Midbrain (tissue), 1 donor: ENCODE measurements at regions not wholly inside any gene's neighbourhood (a gene's known extent, or its start where the extent isn't known, plus 50 kb on each side); places are given as distances from the start of the nearest gene placed in this dataset.
"Not testable (repeated sequence)": the region's sequence is repeated elsewhere in the genome, so short reads cannot be mapped to it uniquely, and the experiment has no call there.

ENCODE experiments used
- DNase-seq: peaks from one replicate; lab custom pipeline; 2025; lab: John Stamatoyannopoulos, UW

DNA sequence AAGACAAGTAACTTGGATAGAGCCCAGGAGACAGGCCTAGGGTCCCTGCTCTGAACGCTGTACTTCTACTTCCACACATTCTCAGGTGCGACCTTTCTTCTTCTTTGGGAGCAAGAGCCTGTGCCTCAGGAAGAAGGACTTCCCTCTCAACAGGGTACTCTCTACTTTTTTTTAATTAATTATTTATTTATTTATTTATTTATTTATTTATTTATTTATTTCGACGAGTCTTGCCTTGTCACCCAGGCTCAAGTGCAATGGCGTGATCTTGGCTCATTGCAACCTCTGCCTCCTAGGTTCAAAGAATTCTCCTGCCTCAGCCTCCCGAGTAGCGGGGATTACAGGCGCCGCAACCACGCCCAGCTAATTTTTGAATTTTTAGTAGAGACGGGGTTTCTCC lies 361.6 kb downstream of the FAM72C start:
- DNase-seq: no peak

DNA sequence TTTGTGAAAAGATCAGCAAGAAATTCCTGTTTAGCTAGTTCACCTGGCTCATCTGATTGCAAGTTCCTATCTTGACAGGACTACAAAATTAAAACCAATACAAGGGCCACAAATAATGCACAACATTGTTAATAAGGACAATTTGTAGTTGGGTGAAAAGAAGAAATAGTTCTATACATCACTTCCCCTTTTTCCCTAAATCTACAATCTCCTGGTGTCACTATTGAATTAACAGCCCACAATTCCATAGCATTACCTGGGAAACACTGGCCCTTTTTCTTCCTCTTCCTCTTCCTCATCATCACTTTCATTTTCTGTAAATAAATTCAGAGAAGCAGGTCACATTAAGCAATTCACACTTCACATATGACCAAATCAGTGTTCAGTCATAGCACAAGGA lies 366.9 kb downstream of the FAM72C start:
- no peak for DNase-seq

DNA sequence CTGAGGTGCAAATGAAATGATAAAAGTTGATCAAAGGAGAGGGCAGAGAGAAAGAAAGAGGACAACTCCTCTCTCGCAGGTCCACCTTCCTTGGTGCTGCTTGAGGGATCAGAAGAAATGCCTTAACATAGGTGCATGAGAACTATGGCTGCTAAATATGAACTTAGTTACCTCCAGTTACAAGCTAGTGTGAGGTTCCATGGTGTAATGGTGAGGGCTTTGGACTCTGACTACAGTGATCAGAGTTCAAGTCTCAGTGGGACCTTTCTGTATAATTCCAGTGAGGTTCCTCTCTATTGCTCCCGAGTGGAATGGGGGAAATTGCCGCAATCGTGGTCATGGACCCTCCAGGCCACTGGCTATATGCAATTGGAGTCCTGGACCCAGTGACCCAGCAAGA lies 387.3 kb downstream of the FAM72C start:
- no peak for DNase-seq

DNA sequence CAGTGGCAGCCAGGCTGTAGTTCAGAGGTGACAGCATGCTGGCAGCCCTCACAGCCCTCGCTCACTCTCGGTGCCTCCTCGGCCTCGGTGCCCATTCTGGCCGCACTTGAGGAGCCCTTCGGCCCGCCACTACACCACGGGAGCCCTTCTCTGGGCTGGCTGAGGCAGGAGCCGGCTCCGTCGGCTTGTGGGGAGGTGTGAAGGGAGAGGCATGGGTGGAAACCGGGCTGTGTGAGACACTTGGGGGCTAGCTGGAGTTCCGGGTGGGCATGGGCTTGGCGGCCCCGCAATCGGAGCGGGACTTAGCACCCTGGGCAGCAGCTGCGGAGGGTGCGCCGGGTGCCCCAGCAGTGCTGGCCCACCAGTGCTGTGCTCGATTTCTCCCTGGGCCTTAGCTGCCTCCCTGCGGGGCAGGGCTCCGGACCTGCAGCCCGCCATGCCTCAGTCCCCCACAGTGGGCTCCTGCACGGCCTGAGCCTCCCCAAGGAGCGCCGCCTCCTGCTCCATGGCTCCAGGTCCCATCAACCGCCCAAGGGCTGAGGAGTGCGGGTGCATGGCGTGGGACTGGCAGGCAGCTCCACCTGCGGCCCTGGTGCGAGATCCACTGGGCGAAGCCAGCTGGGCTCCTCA lies 396.8 kb downstream of the FAM72C start:
- DNase-seq: no peak

DNA sequence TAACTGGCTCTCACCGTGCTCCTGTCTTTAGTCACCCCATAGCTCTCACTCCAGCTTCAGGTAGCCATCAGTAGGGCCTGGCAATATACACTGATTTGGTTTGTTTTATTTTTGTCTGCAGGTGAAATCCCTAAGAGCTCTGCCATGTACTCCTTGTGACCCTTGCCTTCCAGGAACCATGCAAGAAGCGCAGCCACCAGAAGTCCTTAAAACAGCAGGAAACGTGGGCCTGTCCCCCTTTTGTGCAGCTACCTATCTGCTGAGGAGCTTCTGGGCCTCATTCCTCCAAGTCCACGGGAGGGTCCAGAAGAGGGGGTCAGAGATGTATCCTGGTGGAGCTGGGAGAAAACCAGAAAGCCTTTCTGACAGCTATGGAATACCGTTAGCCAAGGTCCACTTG lies 399.1 kb downstream of the FAM72C start:
- DNase-seq: not testable (repeated sequence)

DNA sequence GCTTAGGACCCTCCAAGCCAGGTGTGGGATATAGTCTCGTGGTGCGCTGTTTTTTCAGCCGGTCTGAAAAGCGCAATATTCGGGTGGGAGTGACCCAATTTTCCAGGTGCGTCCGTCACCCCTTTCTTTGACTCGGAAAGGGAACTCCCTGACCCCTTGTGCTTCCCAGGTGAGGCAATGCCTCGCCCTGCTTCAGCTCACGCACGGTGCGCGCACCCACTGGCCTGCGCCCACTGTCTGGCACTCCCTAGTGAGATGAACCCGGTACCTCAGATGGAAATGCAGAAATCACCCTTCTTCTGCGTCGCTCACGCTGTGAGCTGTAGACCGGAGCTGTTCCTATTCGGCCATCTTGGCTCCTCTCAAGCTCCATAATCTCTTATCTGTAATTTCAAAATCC lies 408.0 kb downstream of the FAM72C start:
- DNase-seq: not testable (repeated sequence)

DNA sequence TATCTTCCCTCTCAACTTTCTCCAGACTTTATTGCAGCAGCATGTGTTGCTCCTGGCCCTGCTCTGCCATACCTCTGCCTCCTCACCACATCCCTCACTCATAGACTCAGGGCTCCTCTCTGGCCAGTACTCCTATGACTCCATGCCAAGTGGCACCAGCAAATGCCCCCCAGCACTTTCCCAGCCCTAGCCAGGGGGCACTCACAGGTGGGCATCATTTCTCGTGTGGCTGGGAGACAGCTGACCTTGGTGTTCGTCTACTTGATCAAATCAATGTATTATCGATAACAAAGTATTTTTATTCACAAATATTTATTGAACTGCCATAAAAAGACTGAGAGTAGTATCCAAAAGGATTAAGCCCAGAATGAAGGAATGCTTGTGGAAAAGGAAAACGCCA lies 418.2 kb downstream of the FAM72C start:
- DNase-seq: no peak

DNA sequence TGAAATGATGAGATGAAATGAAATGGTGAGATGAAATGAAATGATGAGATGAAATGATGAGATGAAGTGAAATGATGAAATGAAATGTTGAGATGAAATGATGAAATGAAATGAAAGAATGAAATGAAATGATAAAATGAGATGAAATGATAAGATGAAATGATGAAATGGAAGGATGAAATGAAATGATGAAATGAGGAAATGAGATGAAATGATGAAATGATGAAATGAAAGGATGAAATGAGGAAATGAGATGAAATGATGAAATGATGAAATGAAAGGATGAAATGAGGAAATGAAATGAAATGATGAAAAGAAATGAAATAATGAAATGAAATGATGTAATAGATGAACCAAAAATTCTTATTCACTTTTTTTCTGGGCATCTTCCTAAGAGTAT lies 467.1 kb downstream of the FAM72C start:
- DNase-seq: not testable (repeated sequence)

DNA sequence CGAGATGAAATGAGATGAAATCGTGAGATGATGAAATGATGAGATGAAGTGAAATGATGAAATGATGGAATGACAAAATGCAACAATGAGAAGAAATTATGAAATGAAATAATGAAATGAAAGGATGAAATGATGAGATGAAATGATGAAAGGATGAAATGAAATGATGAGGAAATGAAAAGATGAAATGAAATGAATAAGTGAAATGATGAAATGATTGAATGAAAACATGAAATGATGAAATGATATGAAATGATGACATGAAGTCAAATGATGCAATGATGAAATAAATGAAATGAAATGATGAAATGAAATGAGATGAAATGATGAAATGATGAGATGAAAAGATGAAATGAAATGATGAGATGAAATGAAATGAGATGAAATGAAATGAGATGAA lies 467.7 kb downstream of the FAM72C start:
- not testable (repeated sequence) for DNase-seq

DNA sequence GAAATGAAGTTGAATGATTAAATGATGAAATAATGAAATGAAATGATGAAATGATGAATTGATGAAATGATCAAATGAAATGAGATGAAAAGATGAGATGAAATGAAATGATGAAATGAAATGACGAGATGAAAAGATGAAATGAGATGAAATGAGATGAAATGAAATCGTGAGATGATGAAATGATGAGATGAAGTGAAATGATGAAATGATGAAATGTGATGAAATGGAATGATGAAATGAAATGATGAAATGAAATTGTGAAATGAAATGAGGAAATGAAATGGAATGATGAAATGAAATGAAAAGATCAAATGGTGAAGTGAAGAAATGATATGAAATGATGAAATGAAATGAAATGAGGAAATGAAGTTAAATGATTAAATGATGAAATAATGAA lies 468.7 kb downstream of the FAM72C start:
- not testable (repeated sequence) for DNase-seq

DNA sequence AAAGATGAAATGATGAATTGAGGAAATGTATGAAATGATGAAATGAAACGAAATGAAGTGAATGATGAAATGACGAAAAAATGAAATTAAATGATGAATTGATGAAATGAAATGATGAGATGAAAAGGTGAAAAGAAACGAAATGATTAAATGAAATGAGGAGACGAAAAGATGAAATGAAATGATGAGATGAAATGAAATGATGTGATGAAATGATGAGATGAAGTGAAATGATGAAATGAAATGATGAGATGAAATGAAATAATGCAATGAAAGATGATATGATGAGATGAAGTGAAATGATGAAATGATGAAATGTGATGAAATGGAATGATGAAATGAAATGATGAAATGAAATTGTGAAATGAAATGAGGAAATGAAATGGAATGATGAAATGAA lies 469.7 kb downstream of the FAM72C start:
- not testable (repeated sequence) for DNase-seq

DNA sequence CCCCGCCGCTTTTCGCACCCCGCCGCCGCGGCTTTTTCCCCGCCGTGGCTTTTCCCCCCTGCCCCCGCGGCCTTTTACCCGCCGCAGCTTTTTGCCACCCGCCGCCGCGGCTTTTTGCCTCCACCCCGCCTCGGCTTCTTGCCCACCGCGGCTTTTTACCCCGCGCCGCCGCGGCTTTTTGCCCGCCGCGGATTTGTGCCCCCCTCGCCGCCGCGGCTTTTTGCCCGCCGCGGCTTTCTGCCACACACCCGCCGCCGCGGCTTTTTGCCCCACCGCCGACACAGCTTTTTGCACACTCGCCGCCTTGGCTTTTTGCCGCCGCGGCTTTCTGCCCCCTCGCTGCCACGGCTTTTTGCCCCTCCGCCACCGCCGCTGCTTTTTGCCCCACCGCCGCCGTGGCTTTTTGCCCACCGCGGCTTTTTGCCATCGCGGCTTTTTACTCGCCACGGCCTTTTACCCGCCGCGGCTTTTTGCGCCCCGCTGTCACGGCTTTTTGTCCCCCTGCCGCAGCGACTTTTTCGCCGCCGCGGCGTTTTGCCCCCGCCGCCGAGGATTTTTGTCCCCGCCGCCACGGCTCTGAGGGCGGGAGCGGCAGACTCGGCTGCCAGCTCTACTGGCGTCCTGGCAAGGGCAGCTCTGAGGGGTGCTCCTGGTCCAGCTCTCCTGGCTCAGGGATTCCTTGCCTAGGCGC lies 473.6 kb downstream of the FAM72C start:
- not testable (repeated sequence) for DNase-seq

DNA sequence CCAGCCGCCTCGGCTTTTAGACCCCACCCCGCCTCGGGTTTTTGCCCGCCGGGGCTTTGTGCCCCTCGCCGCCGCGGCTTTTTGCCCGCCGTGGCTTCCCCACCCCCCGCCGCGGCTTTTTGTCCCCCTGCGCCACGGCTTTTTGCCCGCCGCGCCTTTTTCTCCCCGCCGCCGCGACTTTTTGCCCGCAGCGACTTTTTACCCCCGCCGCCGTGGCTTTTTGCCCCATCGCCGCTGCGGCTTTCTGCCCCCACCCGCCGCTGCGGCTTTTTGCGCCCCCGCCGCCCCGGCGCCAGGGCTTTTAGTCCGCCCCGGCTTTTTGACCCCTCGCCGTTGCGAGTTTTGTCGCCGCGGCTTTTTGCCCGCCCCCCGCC lies 474.4 kb downstream of the FAM72C start:
- no peak for DNase-seq

DNA sequence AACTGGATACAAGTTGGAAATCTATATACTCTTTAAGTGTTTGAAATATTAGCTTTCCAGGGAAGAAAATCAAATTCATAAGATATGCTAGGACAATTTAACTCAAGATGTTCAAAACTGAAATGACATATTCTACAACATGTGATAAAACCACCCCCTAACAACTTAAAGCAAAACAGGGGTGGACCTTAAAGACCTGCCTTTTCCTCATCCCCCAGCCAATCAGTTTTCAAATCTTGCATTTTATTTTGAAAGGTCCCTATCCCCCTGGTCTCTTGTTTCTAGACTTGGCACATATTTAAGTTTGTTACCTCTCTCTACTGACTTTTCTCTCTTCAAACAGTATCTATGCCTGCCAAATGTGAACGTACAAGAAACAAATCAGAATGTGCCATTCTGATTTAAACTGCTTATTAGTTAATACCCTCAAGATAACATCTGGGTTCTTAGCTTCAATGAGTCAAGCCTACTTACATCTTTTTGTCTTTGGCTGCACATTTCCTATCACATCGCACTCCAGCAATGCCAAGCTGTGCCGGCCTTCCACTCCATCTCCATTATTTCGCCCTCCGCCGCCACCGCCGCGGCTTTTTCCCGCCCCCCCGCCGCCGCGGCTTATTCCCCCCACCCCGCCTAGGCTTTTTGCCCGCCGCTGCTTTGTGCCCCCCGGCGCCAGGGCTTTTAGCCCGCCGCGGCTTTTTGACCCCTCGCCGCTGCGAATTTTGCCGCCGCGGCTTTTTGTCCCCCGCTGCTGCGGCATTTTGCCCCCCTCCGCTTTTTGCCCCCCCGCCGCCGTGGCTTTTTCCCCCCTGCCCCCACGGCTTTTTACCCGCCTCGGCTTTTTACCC lies 475.0 kb downstream of the FAM72C start:
- DNase-seq: not testable (repeated sequence)
